ENCODE measurements at regions not wholly inside any gene's neighbourhood (a gene's known extent, or its start where the extent isn't known, plus 50 kb on each side); places are given as distances from the start of the nearest gene placed in this dataset.
"Not testable (repeated sequence)": the region's sequence is repeated elsewhere in the genome, so short reads cannot be mapped to it uniquely, and the experiment has no call there.

- DNase-seq (ENCODE audit: low spot score), result no peak
Observed at GRCh38 chr2:146392631-146393030, 1452.2 kb upstream of the ACVR2A start.

GRCh38 chr2:146392186-146392585 is 1452.6 kb upstream of the ACVR2A start:
- DNase-seq (ENCODE audit: low spot score), result no peak

GRCh38 chr2:146388757-146389156 is 1456.1 kb upstream of the ACVR2A start:
- no peak for DNase-seq (ENCODE audit: low spot score)

GRCh38 chr2:146386096-146386495 is 1458.7 kb upstream of the ACVR2A start:
- DNase-seq (ENCODE audit: low spot score), result no peak

GRCh38 chr2:146385031-146385430 is 1459.8 kb upstream of the ACVR2A start:
- no peak for DNase-seq (ENCODE audit: low spot score)

DNA sequence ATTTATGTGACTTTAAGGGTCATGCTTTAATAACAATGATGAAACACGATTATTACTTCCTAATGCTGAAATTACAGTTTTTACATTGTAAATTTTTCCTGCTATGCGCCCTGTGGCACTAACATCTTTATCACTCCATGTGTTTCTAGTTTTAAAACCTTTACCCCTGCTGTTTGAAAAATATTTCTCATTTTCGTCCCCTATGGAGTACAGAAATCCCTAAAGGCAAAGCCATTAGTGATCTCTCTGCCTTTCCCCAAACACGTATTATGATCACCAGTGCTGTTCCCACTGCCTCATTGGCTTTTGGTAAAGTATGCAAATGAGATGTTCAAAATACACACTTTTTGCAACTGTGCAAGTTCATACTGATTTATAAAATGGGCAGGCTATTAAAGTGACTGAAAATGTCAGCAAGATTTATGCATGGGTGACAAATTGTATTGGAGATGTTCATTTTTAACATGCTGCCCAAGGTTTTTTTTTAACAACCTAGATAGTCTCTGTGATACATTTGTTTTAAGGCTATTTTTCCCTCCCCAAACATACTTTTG is 1468.2 kb upstream of the ACVR2A start:
- DNase-seq (ENCODE audit: low spot score), result no peak

DNA sequence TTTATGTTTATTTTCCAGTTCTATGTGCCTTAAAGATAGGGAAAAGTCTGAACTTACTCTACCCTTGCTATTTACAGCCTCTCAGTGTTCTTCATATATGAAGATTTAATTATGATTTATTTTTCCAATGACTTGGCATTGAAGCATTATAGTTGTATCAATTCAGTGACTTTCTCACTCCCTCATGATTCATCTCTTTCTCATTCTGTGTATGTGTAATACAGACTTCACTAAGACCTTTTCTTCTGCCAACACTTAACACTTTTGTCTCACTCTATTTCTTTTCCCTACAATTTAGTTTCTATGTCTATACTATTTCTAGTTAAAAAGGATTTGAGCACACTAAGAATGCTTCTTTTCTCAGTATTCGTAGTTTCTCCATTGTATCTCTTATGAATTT is 1470.3 kb upstream of the ACVR2A start:
- no peak for DNase-seq (ENCODE audit: low spot score)

GRCh38 chr2:146371364-146371763 is 1473.5 kb upstream of the ACVR2A start:
- not testable (repeated sequence) for DNase-seq (ENCODE audit: low spot score)

GRCh38 chr2:146370826-146371225 is 1474.0 kb upstream of the ACVR2A start:
- DNase-seq (ENCODE audit: low spot score), result no peak

DNA sequence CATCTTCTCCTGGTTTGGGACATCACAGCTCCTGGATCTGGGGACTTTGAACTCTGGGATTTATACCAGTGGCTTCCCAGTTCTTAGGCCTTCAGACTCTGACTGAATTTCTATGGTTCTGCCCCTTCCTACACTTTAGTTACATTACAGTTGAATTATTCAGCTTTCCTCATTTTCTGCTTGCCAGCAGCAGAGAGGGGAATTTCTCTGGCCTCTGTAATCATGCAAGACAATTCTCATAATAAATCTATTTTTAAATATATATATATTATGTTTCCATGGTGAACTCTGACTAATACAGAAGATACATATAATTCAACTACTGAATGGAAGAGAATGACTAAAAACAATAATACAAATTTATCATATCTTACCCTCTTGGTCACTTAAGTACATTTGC is 1478.6 kb upstream of the ACVR2A start:
- DNase-seq (ENCODE audit: low spot score), result no peak

DNA sequence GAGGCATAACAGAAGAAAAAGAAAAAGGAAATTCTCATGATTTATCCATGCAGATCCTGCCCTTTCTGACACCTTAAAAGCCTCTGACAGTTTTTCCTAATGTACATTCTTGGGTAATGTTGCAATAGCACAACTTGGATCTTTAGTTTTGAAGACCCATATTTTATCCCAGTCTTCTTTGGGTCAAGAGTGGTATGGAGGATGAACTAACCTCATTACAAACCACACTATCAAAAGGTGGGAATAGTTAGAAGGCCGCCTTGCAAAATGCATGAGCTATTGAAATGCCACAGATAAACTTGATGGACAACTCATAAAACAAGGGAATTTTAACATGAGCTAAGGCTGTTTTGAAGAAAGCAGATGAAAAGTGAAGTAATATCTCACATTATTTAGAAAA is 1479.8 kb upstream of the ACVR2A start:
- no peak for DNase-seq (ENCODE audit: low spot score)

DNA sequence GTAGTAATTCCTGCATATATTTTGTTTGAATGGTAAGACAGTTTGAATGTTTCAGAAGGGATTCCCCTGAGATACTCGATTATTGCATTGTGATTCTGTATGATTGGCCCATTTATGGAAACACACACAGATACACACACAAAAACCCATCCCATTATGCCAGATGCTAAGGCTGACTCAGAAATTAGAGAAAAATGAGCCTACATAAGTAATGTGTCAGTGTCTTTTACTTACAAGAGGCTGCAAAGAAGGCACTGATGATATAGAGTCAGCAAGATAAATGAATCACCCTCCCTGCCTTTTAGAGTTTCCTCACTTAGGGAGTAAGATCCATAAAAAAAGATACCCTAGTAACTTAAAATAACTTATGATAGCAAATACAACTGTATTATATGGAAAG is 1481.1 kb upstream of the ACVR2A start:
- no peak for DNase-seq (ENCODE audit: low spot score)

DNA sequence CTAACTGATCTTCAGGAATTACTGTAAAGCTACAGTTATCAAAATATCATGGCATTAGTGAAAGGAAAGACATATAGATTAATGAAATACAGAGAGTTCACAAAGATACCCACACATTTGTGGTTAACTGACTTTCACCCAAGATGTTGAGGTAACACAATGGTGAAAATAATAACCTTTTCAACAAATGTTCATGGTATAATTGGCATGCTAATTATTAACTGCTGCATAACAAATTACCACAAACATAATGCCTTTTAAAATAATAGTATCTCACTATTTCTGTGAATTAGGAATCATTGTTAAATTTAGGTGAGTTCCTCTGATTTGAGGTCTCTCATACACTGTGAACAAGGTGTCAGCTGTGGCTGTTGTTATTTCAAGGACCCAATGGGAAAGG is 1493.1 kb upstream of the ACVR2A start:
- no peak for DNase-seq (ENCODE audit: low spot score)

DNA sequence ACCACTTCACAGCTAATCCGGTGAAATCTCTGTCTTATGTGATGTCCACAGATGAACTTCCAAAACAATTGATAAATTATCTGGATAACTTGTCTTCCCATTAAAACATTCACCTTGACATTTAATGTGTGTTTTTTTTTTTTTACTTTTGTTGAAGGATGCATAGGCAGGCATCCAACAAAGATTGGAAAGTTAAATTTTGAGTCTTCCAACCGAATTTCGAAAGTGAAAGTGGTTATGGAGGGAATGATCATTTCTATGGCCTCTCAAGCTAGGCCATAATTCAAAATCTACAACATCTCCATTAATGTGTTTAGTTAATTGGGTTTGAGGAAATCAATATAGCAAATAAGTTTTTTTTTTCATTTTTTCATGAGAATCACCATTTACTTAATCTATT is 1495.5 kb upstream of the ACVR2A start:
- DNase-seq (ENCODE audit: low spot score), result no peak

- no peak for DNase-seq (ENCODE audit: low spot score)
Observed at GRCh38 chr2:146324951-146325350, 1519.9 kb upstream of the ACVR2A start.

DNA sequence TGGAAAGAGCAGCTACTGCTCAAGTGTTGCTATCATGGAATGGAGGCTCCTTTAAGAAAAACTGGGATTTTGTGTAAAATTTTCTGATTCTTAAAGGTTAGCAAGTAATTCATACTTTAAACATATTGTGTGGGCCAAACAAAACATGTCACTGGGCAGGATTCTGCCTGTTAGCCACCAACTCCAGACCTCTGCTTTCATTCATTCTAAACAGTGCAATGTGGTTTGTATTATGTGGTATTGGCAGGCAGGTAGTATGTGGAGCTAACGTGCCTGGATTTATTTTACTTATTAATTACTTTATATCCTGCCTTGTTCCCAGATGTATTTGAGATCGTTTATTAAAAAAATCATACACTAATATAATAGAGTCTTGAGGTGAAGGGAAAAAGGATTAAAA is 1521.3 kb upstream of the ACVR2A start:
- DNase-seq (ENCODE audit: low spot score), result no peak

DNA sequence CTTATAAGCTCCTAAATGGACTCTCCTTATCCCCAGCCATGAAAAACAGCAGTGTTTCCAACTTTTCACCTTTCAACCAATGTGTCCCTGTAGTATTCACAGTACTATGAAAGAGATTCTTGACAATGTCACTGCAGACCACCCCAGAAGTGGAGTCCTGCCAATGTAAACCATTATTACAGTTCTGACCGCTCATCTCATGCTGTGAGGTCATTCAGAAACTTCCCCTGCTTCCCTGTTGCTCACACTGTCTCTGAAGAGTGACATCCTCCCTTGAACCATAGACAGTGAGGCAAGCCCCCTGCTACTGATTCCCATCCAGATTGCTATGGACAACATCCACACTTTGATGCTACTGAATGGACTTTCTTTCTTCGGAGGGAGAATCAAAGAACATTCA is 1523.7 kb upstream of the ACVR2A start:
- no peak for DNase-seq (ENCODE audit: low spot score)

GRCh38 chr2:146317959-146318358 is 1526.9 kb upstream of the ACVR2A start:
- DNase-seq (ENCODE audit: low spot score), result no peak

DNA sequence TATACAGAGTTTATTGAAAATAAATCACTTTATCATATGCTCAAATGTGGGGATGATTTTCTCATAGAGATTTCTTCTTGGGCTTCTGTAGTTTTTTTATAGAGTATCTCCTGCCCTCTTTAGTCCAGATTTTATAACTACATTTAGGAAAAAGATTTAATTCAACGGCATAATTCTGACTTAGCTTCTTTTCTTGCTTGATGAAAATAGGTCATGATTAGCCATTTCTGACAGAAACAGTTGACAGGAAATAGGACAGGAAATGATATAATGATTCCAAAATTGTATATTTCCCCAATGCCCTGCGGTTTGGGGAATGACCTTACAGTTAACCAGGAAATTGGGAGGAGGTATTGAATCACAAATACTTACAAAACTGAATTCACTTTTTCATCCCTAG is 1531.9 kb upstream of the ACVR2A start:
- peak; percentile 10 for DNase-seq (ENCODE audit: low spot score)

GRCh38 chr2:146305164-146305563 is 1539.7 kb upstream of the ACVR2A start:
- DNase-seq (ENCODE audit: low spot score), result no peak

DNA sequence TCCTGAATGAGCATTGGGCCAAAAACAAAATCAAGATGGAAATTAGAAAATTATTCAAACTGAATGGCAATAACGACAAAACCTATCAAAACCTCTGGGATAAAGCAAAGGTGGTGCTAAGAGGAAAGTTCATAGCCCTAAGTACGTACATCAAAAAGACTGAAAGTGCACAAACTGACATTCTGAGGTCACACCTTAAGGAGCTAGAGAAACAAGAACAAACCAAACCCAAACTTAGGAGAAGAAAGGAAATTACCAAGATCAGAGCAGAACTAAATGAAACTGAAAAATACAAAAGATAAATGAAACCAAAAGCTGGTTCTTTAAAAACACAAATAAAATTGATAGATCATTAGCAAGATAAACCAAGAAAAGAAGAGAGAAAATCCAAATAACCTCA is 1543.5 kb upstream of the ACVR2A start:
- DNase-seq (ENCODE audit: low spot score), result no peak

DNA sequence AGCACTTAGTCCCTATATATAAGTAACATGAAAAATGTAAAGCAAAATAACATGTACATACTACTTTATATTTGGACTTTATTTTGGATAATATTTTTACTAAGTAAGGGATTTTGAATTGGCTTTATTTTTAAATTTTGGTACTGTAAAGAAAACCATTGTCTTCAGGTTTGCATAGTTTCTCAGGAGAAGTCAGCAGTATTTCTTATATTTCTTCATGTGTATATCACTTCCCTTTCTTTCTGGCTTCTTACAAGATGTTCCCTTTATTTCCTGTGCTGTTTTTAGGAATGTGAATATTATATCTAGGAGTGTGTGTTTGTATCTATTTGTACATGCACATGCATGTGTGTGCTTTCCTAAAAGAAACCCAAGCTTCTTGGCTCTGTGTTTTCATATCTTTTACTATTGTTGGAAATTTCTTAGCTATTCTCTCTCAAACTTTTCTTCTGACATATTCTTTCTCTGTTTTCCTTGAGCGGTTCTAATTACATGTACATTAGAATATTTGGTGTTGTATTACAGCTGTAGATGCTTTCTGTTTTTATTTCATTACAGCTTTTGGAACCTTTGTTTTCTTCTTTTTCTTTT is 1549.7 kb upstream of the ACVR2A start:
- no peak for DNase-seq (ENCODE audit: low spot score)

DNA sequence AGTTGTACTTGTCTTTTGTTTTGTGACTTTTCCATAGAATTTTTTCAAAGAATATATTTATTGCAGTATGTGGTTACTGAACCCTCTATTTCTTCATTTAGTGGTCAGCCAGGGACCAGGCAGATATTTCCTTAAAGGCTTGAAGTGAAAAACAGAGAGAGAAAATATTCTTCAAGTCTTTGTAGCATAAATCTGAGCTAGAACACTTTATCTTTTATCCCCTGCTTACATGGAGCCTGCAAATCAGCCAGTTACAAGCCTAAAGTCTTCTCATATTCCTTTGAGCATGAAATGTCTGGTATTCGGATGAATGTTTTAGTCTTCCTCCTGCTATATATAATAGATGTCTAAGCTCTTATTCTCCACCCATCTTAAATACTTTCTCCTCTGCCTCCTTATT is 1557.5 kb upstream of the ACVR2A start:
- no peak for DNase-seq (ENCODE audit: low spot score)

GRCh38 chr2:146278881-146279280 is 1565.9 kb upstream of the ACVR2A start:
- no peak for DNase-seq (ENCODE audit: low spot score)

All from kidney tubule cell (primary cell).